ELR (cell line): ENCODE measurements at regions not wholly inside any gene's neighbourhood (a gene's known extent, or its start where the extent isn't known, plus 50 kb on each side); places are given as distances from the start of the nearest gene placed in this dataset.

Experiments used
- DNase-seq: peaks from one replicate; pipeline ENCODE4 v3.0.0-alpha.2; 2015; ENCODE audit warnings: low read depth

DNA sequence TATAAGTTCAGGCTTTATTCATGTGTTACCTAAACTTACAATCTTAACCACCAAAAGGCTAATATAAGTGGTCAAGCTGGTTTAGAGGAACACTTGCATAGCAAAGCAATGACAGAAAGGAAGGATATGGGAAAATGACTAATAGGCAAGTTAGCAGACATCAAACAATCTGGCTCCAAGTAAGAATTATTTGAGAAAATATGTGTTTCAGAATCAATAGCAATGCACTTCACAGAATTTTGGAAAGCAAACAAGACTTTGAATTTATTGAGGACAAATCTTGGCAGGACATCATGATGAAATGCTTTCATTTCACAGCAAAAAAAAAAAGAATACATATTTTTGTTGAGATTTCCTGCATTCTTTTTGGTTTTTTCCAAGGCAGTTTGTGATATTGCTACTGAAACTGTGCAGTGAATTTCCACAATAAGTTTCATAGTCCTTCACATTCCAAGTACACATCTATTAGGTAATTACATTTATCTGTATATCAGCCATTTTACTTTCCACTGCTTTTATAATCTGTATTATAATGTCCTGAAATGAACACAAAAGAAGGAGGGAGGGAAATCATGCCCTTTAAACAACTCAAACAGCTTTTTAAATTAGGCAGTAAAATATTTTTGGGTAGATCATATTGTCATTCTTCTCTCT, 417.9 kb downstream of the NR2F1-AS1 start:
- DNase-seq, result peak; percentile 95

DNA sequence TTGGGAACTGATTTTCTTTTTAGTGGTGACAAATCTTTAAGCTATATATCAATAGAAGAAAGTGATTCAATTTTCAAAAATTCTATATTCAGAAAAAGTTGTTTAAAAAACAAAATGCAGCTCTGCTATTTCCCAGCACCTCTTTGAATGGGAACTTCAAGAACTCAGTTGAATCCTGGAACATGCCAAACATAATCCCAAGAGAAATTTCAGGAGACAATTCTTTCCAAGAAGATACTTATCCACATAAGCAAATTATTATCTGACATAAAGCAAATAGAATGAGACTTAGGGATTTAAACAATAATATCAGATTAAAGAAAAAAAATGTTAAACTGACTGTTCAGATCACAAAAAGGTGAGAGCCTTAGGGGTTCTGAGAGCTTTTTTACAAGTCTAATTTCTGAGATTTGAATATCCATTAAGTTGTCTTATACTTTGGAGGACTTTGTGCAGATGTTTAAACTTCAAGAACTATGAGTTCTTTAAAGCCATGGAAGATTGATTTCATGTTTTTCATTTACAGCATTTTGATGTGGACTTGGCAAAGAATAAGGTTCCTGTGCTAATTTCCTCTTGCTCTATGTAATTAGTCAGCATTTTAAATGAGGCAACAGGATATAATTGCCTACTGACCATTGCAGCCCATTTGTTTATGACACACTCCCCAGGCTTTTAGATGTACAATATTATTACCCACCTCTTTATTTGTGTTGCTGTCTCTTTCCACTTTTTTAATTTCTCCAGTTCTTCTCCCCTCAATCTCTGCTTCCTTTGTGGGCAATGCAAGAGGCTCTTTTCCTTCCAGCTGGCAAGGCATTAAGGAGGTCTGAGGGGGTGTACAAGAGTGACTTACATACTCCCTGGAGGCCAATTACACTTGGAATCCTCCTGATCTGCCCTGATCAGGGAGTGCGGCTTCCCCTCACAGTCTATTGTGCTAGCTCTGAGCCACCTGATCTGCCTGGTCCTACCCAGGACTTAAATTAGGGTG, 419.1 kb downstream of the NR2F1-AS1 start:
- DNase-seq, result peak; percentile 67

DNA sequence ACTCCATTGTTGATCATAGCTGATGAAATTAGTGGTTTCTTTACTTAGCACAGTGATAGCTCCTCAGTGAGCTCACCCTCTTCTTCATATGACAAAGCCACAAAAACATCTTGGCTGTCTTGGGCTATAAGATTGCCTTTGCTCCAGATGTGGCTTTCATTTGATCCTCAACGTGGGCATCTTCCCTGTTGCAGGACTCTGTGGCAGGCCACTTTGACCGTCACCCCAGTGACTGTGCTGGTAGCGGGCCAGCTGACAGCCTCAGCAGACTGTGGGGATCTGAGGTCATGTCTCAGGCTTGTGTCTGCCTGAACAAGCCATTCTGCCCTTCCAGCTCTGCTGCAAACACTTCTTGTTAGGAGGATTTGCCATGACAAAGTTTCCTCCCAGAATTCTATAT, 422.2 kb downstream of the NR2F1-AS1 start:
- DNase-seq, result peak; percentile 6

DNA sequence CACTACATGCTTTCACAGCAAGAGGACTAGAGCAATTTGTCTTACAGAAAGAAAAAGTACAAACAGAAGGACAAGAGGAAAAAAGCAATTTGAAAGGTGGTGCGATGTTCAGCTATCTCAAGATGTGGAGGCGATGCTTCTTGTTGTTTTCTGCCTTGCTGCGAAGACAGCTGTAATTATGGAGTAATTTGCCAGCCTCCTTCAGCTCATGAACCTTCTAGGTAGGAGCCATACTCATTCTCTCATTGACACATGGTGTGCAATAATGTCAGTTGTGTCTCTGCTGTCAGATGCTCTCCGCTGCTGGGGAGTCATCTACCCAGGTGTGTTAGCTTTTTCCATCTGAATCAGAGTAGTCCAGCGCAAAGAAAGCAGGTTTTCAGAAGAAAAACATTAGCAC, 424.5 kb downstream of the NR2F1-AS1 start:
- DNase-seq, result no peak

DNA sequence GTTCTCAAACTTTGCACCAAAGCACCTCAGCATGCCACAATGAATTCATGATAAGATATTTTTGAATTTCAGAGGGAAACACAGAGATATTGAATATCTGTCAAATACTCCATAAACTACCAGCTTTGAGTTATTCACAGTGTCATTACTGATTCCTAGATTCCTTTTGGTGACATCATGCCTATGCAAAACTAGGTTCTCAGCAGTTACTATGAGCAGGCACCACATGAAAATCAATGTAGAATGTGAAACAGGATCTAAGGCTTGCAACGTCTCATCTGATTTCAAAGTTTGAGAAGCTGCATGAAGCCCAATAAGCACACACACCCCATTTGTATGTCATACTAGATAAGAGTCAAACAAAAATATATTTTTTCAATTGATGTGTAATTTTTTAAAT, 426.5 kb downstream of the NR2F1-AS1 start:
- peak; percentile 28 for DNase-seq

DNA sequence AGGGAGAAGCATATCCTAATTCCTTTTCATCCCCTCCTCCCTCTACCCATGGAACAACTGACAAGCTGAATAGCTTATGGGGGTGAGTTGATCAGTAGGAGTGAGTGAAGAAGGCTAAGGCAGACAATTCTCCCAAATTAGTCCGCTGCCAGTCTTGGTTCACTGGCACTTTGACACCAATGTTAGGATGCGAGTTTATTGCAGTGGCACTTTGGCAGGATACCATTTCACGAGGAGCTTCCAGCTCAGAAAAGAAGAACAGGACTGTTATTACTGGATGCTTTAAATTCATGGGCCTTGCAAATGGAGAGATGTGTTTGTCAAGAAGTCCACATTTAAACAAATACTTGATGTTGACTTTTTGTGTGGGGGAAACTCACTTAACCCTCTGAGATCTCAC, 427.6 kb downstream of the NR2F1-AS1 start:
- DNase-seq, result no peak

DNA sequence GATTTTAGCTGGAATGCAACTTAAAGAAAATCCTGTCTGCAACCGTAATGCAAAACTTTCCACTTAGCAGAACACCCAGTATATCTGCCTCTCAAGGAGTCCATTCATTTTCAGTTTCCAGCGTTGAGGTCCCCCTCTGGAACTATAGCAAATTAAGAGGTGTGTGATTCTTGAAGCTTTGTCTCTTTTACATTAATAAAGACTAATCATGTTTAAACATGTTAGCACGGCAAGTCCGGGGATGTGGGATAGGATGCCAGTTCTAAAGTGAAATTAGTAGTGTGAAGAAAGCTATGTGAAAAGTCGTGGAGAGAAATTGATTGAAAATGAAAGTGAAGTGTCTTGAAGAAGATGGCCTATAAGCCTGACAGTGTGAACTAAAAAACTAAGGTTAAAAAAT, 429.1 kb downstream of the NR2F1-AS1 start:
- DNase-seq, result no peak

DNA sequence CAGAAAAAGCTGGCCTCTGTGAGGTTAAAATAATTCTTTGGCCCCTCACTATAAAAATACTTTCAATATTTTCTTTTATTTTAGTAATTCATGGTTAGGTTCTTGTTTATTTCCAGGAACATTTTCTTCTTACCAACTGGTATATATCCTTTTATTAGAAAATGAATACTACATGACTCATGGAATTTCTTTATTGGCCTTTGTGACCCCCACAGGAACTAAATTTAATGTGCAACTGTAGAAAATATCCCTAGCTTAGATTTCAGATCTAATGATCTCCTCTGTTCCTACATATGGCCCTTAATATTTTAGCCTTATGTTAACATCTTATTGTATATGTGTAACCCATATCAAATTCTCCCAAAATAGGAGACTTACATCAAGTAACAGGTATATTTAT, 429.9 kb downstream of the NR2F1-AS1 start:
- DNase-seq, result peak; percentile 79

DNA sequence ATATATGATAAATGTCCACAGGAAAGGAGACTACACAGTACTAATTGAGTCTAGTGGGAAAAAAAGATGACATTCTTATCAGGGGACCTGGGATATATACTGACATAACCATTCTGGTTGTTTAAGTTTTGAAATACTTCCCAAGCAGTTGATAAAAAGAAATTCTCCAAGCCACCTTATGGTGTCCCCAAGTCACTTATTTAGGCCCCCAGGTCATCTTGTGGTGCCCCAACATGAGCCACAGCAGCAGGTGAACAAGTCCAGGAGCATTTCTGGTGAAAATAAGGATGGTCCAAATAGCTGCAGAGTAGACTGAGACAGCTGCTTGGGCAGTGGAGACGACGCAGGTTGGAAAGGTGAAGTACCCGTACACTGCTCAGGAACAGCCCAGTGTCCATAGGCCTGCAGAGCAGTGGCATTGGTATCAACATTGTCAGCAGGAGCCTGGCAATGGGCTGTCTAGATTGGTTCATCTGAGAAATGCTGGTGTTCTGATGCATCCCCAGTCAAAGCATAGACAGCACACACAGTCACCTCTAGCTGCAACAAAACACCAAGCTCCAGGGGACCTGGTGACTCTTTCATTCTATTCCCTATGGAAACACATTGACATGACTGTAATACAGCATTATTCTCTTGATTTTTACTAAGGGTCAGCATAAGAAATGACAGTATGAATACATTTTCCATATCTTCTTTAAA, 430.6 kb downstream of the NR2F1-AS1 start:
- peak; percentile 58 for DNase-seq

DNA sequence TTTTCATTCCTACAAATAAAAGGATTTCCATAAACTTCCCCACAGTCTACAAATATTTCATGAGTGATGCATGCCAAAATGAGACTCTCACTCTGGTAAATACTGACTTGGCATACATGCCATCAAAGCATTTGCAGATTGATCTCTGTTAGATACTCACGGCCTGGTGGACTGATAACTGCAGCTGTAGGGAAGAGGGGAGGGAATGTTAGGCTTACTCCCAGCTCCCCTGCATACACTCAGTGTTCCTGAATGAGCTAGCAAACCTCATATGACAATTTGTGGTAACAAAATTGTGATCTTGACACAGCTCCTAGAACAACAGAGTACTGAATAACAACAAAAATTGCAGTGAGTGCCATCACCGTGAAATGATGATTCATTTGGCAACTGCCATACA, 435.3 kb downstream of the NR2F1-AS1 start:
- DNase-seq, result no peak

DNA sequence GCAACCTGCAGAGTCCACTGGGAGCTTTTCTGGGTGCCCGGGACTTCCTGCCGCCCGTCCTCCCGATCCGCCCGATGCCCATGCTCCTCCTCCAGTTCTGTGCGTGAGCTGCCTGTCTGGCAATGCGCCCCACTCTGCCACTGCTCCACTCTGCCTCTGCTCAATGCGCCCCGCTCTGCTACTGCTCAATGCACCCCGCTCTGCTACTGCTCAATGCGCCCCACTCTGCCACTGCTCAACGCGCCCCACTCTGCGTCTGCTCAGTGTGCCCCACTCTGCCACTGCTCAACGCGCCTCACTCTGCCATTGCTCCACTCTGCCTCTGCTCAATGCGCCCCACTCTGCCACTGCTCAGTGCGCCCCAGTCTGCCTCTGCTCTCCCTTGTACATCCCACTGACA, 436.0 kb downstream of the NR2F1-AS1 start:
- DNase-seq, result no peak

DNA sequence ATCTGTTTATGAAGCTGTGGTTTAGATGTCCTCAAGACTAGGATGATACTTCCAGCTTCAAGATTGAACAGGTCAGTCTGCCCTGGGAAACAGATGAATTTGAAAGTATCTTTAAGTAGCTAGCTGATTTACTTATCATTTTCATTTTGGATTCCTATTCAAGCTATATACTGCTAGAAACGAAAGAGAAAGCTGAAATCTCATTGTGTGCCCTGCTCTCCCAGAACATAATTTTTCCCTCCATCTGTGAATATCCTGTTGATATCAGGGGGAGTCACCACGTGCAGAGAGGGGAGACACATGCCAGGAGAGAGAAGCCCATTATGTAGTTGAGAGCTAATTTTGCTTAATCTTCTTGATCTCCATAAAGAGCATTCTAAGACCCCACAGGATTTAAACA, 439.1 kb downstream of the NR2F1-AS1 start:
- no peak for DNase-seq

DNA sequence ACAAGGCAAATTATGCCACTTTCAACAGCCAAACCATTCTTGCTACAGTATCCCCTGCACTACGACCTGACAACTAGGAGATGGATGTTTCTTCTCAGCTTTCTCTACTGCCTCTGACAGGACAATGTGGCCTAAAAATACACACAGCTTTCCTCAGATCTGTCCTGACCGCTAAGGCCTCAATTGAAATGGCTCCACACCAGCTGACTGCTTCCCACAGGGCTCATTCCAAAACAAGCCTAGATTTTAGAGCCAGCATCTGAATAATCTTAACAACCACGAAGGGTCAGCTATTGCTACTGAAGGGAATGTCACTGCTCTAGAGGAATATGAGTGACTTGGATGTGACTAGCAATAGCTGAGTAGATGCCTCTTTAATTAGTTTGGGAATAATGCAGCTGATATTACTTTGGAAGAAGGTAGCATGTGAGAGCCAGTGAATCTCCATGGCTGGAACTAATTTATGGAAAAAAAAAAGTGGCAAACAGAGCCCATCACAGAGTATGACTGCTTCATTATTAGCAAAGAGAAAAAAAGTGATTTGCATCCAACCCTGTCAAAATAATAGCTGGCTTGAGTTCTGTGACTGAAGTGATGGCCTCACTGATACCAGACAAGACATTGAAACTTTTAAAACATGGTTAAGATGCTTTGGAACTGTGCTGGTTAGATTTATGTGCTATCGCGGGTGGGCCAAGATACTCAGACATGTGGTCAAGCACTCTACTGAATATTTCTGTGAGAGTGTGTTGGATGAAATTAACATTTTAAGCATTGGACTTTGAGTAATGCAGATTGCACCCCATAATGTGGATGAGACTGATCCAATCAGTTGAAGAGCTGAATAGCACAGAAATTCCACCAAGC, 450.2 kb downstream of the NR2F1-AS1 start:
- no peak for DNase-seq

DNA sequence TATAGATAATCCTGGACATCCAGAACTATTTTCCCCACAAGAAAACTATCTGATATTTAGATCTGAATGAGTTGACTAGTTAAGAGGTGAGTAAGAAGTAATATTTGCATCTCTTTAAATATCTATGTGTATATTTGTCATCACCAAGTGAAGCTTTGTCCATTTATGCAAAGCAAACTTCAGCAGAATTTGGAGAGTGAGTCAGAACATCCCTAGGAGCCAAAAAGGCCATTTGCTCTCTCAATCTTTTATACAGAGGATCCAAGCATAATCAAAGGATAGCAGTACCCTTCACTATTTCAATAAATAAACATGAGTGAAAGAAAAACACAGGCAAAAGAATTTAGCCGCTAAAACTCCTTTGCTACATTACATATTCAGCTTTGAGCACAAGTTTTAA, 454.4 kb downstream of the NR2F1-AS1 start:
- peak; percentile 61 for DNase-seq

DNA sequence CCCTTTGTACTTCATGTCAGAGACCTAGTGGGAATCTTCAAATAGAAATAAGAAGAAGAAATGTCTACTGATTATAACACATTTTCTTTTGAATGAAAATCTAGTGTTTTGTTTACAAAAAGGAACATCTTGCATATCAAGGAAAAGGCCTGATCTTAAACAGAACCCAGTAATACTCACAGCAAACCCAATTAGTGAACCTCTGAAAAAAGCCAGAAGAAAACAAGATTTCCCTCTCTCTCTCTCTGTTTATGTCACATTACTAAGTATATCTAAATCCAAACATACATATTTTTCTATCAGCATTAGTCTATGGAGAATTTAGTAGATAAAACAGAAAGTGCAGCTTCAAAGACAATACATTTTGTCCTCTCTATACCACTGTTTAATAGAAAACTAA, 457.9 kb downstream of the NR2F1-AS1 start:
- no peak for DNase-seq

DNA sequence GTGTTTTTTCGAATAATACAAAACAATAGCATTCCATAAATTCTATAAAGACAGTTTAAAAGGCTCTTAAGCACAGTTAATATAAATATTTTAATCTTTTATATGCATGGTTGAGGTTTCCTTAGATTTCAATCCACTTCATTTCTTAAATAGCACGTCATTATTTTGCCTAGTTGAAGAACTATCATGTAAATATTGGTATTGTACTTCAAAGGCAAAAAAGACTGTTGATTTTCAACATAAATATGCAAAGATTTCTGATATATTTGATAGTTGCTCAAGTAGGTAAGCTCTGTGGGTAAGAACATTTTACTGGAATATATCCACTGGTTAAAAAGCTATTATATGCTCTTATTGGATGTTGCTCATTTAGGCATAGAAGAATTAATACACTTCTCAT, 458.6 kb downstream of the NR2F1-AS1 start:
- no peak for DNase-seq

DNA sequence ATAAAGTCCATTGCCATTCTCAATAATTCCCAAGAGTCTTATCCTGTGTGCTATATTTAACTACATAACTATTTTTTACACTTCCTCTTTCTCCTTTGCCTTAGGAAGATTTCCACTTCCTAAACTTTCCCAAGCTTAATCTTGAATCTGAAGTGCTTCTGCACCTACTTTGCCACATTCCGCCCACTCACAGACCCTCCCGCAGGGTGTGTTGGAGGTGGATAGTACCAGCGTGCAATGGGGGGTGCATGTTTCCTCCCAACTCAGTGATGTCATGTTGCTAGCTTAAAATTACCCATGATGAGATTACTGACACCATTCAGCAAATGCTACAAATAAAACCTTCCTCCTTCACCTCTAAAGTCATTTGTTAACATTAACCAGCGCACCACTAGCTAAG, 460.2 kb downstream of the NR2F1-AS1 start:
- DNase-seq, result no peak

DNA sequence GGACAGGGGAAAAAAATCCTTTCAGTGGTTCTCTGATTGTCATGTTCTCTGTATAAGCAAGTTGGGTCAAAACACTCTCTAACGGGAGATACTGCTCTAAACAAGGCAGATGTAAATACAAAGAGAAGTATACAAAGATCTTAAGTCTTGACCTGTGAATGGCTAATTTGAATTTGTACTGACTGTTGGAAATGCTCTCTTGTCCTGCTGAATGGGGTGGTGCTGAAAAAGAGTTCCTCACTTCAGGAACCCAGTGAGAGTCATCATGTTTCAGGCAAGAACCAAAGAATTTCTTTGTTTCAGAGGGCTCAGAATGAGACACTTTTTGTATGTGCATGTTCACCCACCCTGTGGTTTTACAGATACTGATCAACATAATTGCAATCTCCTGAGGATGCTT, 461.0 kb downstream of the NR2F1-AS1 start:
- DNase-seq, result peak; percentile 9

DNA sequence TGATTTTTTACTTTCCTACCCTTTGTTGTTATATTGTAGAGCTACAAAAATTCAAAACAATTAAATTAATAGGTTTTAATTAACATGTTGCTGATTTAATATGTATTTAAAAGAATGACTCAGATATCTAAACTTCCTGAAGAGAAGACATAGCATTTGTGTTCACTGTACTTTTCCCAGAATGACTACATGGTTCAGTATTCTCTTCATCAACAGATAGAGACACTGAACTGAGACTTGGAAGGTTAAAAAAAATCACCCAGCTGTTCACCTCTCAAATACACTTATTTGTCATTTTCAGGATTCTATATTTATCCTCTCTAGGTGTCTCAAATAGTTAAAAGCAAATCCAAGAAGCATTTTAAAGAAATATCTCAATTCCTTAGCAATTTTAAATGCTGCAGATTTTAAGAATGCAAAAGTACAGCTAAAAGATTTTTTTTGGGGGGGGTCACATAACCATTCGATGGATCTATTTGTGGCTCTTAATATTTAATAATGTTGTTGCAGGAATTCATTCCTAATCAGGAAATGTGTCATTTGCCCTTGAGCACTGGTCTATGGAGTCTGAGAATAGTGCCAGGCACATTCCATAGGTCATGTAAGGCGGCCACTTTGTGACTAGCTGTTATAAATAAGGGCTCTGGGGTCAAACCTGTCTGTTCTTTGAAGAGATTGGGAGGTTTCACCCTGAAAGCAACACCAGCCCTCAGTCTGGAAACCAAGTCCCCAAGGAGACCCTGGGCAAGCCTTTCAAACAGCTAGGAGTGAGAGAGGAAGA, 463.1 kb downstream of the NR2F1-AS1 start:
- DNase-seq, result peak; percentile 66

DNA sequence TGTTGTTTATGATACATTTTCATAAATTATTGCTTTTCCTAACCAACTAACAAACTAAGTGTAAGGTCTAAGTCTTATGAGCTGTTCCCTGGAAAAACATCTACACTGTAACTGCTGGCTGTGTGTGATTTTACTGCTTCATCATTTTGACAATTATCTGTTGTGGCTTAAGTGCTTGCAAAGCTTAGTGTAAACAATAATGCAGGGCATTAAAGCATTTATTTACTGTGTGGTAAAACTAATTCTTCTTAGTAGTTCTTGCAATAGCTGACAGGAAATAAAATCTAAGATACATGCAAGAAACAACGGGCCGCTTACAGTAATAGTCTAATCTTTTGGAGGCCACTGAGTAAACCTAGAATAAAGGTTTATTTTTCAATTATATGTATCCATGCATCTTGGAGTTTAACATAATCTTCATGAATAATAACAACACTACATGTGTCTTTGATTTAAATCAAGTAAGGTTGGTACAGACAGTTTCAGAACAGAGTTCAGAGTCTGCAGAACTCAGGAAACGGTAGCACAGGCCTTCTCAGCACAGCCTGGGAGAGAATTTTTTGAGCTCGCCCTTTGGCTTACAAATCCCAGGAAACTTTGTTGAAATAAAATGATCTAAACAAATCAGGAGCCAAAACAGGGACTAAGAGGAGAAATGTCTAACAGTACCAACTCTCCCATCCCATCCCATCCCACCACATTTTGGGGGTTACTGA, 473.1 kb downstream of the NR2F1-AS1 start:
- DNase-seq, result no peak
